ENCODE measurements at regions not wholly inside any gene's neighbourhood (a gene's known extent, or its start where the extent isn't known, plus 50 kb on each side); places are given as distances from the start of the nearest gene placed in this dataset.

DNA sequence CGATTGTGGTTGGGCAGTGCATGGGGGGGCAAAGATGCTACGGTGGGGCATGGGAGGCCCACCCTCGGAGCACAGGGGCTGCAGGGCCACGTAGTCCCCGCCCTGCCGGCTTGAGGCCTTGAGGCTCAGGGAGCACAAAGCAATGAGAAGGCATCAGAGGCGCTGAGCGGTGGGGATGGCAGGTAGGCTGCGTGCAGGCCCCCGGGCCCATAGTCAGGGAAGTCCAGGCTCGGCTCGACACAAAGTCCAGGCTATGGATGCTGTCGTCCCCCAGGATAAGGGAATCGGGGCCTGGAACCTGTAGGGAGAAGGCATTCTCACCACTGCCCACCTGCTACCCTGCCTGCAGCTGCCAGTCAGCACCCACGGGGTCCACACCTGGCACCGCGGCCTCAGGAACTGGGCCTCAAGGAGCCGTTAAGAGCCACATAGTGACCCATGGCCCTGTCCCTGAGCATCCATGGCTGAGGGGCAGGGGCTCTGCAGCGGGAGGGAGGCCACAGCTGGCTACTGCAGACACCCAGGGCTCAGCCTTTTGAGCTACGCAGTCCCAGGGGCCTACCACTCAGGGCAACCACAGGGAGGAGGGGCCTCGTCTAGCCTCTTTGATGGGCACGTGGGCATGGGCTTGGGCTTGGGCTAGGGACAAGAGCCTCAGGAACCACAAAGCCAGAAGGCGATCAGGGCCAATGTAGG lies 179.7 kb downstream of the IGLL1 start:
- no peak for TF ChIP-seq ARNT (IDR thresholded peaks at IDR 0.05)
- TF ChIP-seq ELF4 (IDR thresholded peaks at IDR 0.05), result no peak
- TF ChIP-seq HDGF (IDR thresholded peaks at IDR 0.05; ENCODE audit: borderline replicate concordance), result no peak
- no peak for TF ChIP-seq BHLHE40 (IDR thresholded peaks at IDR 0.05; ENCODE audit: borderline replicate concordance)
- no peak for TF ChIP-seq SP1 (IDR thresholded peaks at IDR 0.05)
